Trophoblast cell (in vitro differentiated cells and primary cell): ENCODE measurements at regions not wholly inside any gene's neighbourhood (a gene's known extent, or its start where the extent isn't known, plus 50 kb on each side); places are given as distances from the start of the nearest gene placed in this dataset.

Experiments
- DNase-seq, 2 donors: peaks; one replicate each; pipeline ENCODE4 v3.0.0-alpha.2; 2016
- H2AFZ ChIP-seq: 2 replicates; pipeline ENCODE4 v1.6.1; 2013; ENCODE audit warnings: low read length, moderate library complexity, mild to moderate bottlenecking; ENCODE audit not compliant: insufficient read depth, poor library complexity
- H2AK5ac ChIP-seq: 2 replicates; pipeline ENCODE4 v1.6.1; 2013; ENCODE audit warnings: mild to moderate bottlenecking, low read length
- H2BK120ac ChIP-seq: 2 replicates; pipeline ENCODE4 v1.6.1; 2013; ENCODE audit warnings: low read length, mild to moderate bottlenecking, moderate library complexity; ENCODE audit not compliant: insufficient read depth, poor library complexity
- H2BK12ac ChIP-seq: 2 replicates; pipeline ENCODE4 v1.6.1; 2013; ENCODE audit warnings: mild to moderate bottlenecking, low read length, moderate library complexity
- H2BK5ac ChIP-seq: 2 replicates; pipeline ENCODE4 v1.6.1; 2013; ENCODE audit warnings: low read length, low read depth, moderate library complexity, mild to moderate bottlenecking; ENCODE audit not compliant: poor library complexity
- H3K14ac ChIP-seq: 2 replicates; pipeline ENCODE4 v1.6.1; 2013; ENCODE audit warnings: mild to moderate bottlenecking, low read length
- H3K18ac ChIP-seq: 2 replicates; pipeline ENCODE4 v1.6.1; 2013; ENCODE audit warnings: mild to moderate bottlenecking, low read length
- H3K23ac ChIP-seq: 2 replicates; pipeline ENCODE4 v1.6.1; 2013; ENCODE audit warnings: low read length
- H3K27ac ChIP-seq: 2 replicates; pipeline ENCODE4 v1.5.1; 2013; ENCODE audit warnings: low read depth, mild to moderate bottlenecking, inconsistent platforms, low read length, moderate library complexity
- H3K27me3 ChIP-seq: 2 replicates; pipeline ENCODE4 v1.6.1; 2013; ENCODE audit warnings: inconsistent platforms, mild to moderate bottlenecking, low read length, moderate library complexity; ENCODE audit not compliant: insufficient read depth
- H3K36me3 ChIP-seq, 2 experiments: 1 replicate in 1 of 2; 2 replicates in 1 of 2; pipeline ENCODE4 v1.6.1; 2013; ENCODE audit warnings: low read length in 2 of 2, mild to moderate bottlenecking in 2 of 2, moderate library complexity in 1 of 2; ENCODE audit not compliant: insufficient read depth in 2 of 2, control insufficient read depth in 1 of 2
- H3K4ac ChIP-seq: 2 replicates; pipeline ENCODE4 v1.6.1; 2013; ENCODE audit warnings: low read depth, mild to moderate bottlenecking, low read length, moderate library complexity
- H3K4me1 ChIP-seq, 2 experiments: 1 replicate in 1 of 2; 2 replicates in 1 of 2; pipeline ENCODE4 v1.6.1; 2013; ENCODE audit warnings: low read length in 2 of 2, mild to moderate bottlenecking in 2 of 2, moderate library complexity in 1 of 2; ENCODE audit not compliant: insufficient read depth in 2 of 2, control insufficient read depth in 1 of 2
- H3K4me2 ChIP-seq: 2 replicates; pipeline ENCODE4 v1.6.1; 2013; ENCODE audit warnings: inconsistent platforms, mild to moderate bottlenecking, low read length, moderate library complexity
- H3K4me3 ChIP-seq: 2 replicates; pipeline ENCODE4 v1.5.1; 2013; ENCODE audit warnings: mild to moderate bottlenecking, low read depth, low read length, inconsistent platforms
- H3K79me1 ChIP-seq: one replicate; pipeline ENCODE4 v1.6.1; 2013; ENCODE audit warnings: low read length
- H3K79me2 ChIP-seq: 2 replicates; pipeline ENCODE4 v1.6.1; 2013; ENCODE audit warnings: low read length, mild to moderate bottlenecking; ENCODE audit not compliant: control insufficient read depth, insufficient read depth, poor library complexity
- H3K9ac ChIP-seq: 2 replicates; pipeline ENCODE4 v1.6.1; 2013; ENCODE audit warnings: mild to moderate bottlenecking, low read length
- H3K9me3 ChIP-seq: 2 replicates; pipeline ENCODE4 v1.6.1; 2013; ENCODE audit warnings: low read depth, mild to moderate bottlenecking, control low read depth, inconsistent platforms, low read length; ENCODE audit not compliant: insufficient read depth
- H4K12ac ChIP-seq: 2 replicates; pipeline ENCODE4 v1.6.1; 2013; ENCODE audit warnings: low read depth, mild to moderate bottlenecking, low read length, moderate library complexity
- H4K8ac ChIP-seq: 2 replicates; pipeline ENCODE4 v1.6.1; 2013; ENCODE audit warnings: low read depth, mild to moderate bottlenecking, low read length, moderate library complexity
- H4K91ac ChIP-seq: one replicate; pipeline ENCODE4 v1.6.1; 2013; ENCODE audit warnings: low read depth, mild to moderate bottlenecking, low read length, moderate library complexity
- WGBS: extraction: QIAGEN DNeasy Blood & Tissue Kit; methylation state at CpG from one replicate; pipeline ENCODE4 v1.1.7; 2013; ENCODE audit warnings: missing lambda C conversion rate; ENCODE audit not compliant: insufficient read length, insufficient coverage; ENCODE audit errors: extremely low coverage; 5-methylcytosine and 5-hydroxymethylcytosine counted together

DNA sequence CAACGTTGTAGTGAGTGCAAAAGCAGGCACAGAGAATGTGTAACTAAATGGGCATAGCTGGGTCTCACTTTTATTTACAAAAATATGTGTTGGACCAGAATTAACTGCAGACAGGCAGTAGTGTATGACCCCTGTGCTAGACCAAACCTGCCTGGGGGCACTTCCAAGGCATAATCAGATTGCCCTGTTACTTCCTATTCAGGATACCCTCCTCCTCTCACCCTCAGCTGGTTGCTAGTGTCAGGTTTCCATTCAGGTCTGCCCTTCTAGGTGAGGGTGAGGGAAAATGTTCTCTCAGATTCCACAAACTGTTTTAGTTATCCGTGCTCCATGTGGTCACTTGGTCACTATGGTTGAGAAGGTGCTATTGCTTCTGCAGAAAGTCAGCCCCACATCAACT lies 387.3 kb downstream of the LMX1A start:
- no peaks in the 10 kb centered on the region for H3K79me2 ChIP-seq
- peaks cover 4 to 8% of the 10 kb centered on the region in 2 experiments for H3K4me1 ChIP-seq
- no peak overlapping the region for H3K4me2 ChIP-seq
- H3K4me3 ChIP-seq = no peak overlapping the region
- no peak overlapping the region for H3K9ac ChIP-seq
- H2AK5ac ChIP-seq = no peak overlapping the region
- H3K79me1 ChIP-seq = no peaks in the 10 kb centered on the region
- H4K8ac ChIP-seq = no peak overlapping the region
- no peak overlapping the region for H4K12ac ChIP-seq
- DNase-seq = no peak
- no peaks in the 10 kb centered on the region for H3K27me3 ChIP-seq
- no peak overlapping the region for H3K23ac ChIP-seq
- no peak overlapping the region for H3K27ac ChIP-seq
- no peak overlapping the region for H4K91ac ChIP-seq
- no peak overlapping the region for H2BK5ac ChIP-seq
- no peak overlapping the region for H3K18ac ChIP-seq
- no CpG with 5 or more reads among the region's 2 CpGs for WGBS
- H3K36me3 ChIP-seq = no peaks in the 10 kb centered on the region
- no peak overlapping the region for H3K4ac ChIP-seq
- no peak overlapping the region for H2BK120ac ChIP-seq
- H2BK12ac ChIP-seq = no peak overlapping the region
- no peak overlapping the region for H2AFZ ChIP-seq
- H3K9me3 ChIP-seq = peaks cover 2% of the 10 kb centered on the region
- no peak overlapping the region for H3K14ac ChIP-seq

DNA sequence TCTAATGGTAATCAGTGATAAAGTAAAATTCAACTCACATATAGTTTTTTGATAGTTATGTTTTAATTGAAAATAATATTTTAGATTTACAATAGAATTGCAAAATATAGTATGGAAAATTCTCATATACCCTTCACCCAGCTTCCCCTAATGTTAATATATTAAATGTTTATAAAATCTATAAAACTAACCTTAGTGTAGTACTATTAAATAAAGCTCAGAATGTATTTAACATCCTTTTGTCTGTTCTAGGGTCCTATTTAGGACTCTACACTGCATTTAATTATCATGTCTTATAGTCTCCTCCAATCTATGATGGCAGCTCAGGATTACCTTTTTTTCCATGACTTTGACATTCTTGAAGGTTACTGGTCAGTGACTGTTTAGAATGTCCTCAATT lies 389.2 kb downstream of the LMX1A start:
- Histone ChIP-seq H2BK12ac (no peak overlapping the region), H3K23ac (no peak overlapping the region), H3K4ac (no peak overlapping the region), H2AFZ (no peak overlapping the region), H3K9me3 (peaks cover 2% of the 10 kb centered on the region), H3K4me1 (peaks cover 4 to 8% of the 10 kb centered on the region in 2 experiments), H2BK5ac (no peak overlapping the region), H3K4me2 (no peak overlapping the region), H3K79me1 (no peaks in the 10 kb centered on the region), H4K12ac (no peak overlapping the region), H3K27me3 (no peaks in the 10 kb centered on the region), H3K36me3 (no peaks in the 10 kb centered on the region), H3K4me3 (no peak overlapping the region), H3K9ac (no peak overlapping the region), H2AK5ac (no peak overlapping the region), H4K91ac (no peak overlapping the region), H2BK120ac (no peak overlapping the region), H3K27ac (no peak overlapping the region), H4K8ac (no peak overlapping the region), H3K14ac (no peak overlapping the region), H3K79me2 (no peaks in the 10 kb centered on the region), H3K18ac (no peak overlapping the region)
- DNase-seq = no peak

DNA sequence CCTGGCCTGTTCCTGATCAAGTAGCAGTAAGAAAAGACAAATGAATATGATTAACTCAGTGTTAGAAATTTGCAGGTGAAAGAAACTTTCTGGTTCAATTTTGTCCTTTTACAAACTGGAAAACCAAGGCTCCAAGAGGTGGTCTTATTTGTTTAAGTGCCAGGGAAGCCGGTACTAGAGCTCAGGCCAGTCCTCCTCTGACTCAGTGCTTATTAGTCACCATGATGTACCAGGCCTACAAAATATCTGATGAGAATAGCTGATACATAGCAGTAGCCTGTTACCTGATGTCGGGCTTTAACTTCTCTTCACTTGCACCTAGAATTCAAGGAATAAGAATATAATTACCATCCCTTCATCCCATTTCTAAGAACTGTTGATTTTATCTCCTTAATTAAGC lies 394.8 kb downstream of the LMX1A start:
- Histone ChIP-seq H2BK12ac (no peak overlapping the region), H2AFZ (no peak overlapping the region), H3K4me3 (no peak overlapping the region), H3K9me3 (no peaks in the 10 kb centered on the region), H3K79me1 (no peaks in the 10 kb centered on the region), H3K27me3 (no peaks in the 10 kb centered on the region), H3K4me2 (no peak overlapping the region), H3K14ac (no peak overlapping the region), H2AK5ac (no peak overlapping the region), H4K8ac (no peak overlapping the region), H3K18ac (no peak overlapping the region), H3K4me1 (no peaks in the 10 kb centered on the region), H3K27ac (no peak overlapping the region), H3K4ac (no peak overlapping the region), H4K12ac (no peak overlapping the region), H2BK120ac (no peak overlapping the region), H3K36me3 (no peaks in the 10 kb centered on the region), H4K91ac (no peak overlapping the region), H3K79me2 (no peaks in the 10 kb centered on the region), H2BK5ac (no peak overlapping the region), H3K23ac (no peak overlapping the region), H3K9ac (no peak overlapping the region)
- WGBS = no CpG with 5 or more reads among the region's 2 CpGs
- DNase-seq = peak in 1 of 2 donors; percentile 6

DNA sequence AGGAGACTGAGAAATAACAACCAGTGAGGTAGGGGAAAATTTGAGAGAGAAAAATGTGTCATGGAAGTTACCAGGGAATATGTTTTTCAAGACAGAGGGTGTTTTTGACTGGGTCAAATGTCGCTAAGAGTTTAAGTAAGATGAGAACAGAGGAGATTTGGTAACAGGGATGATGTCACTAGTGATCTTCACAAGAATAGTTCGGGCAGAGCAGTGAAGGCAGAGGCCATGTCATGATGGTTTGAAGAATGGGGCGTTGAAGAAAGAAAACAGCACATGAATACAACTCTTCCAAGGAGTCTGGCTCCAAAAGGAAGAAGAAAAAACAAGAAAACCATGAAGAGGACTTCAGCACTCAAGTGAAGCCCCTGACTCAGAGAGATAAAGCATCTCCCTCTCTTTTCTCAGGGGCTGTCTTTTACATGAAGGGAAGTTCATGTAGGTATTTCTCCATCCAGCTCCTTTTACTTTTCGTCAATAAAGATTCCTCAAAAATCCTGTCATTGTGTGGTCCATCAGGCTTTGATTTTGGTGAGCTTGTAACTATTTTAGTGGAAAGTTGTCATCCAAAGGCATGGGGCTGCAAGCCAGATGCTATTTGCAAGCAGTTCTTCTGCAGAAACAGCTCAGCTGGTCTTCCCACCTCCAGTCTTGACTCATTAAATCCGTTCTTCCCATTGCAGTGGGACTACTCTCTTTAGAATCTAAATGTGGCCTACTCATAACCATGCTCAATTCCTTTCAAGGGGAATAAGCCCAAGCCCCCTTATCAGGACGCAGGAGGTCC lies 397.3 kb downstream of the LMX1A start:
- WGBS = no CpG with 5 or more reads among the region's 6 CpGs
- no peak overlapping the region for H4K8ac ChIP-seq
- H3K9me3 ChIP-seq = no peaks in the 10 kb centered on the region

More for the DNA sequence above, 397.3 kb downstream of the LMX1A start:
- H2BK5ac ChIP-seq = no peak overlapping the region
- H3K27ac ChIP-seq = no peak overlapping the region
- no peaks in the 10 kb centered on the region for H3K79me1 ChIP-seq
- no peaks in the 10 kb centered on the region for H3K79me2 ChIP-seq
- H3K23ac ChIP-seq = no peak overlapping the region
- peak in 1 of 2 donors; percentile 9 for DNase-seq
- no peak overlapping the region for H2AFZ ChIP-seq
- H3K4ac ChIP-seq = no peak overlapping the region
- H2BK12ac ChIP-seq = no peak overlapping the region
- H2BK120ac ChIP-seq = no peak overlapping the region
- no peak overlapping the region for H2AK5ac ChIP-seq
- no peak overlapping the region for H3K4me3 ChIP-seq
- no peaks in the 10 kb centered on the region for H3K4me1 ChIP-seq
- no peak overlapping the region for H4K91ac ChIP-seq
- H4K12ac ChIP-seq = no peak overlapping the region
- H3K27me3 ChIP-seq = no peaks in the 10 kb centered on the region
- H3K36me3 ChIP-seq = no peaks in the 10 kb centered on the region
- no peak overlapping the region for H3K4me2 ChIP-seq
- H3K14ac ChIP-seq = no peak overlapping the region
- no peak overlapping the region for H3K18ac ChIP-seq
- no peak overlapping the region for H3K9ac ChIP-seq
